ENCODE measurements at regions not wholly inside any gene's neighbourhood (a gene's known extent, or its start where the extent isn't known, plus 50 kb on each side); places are given as distances from the start of the nearest gene placed in this dataset.

DNA sequence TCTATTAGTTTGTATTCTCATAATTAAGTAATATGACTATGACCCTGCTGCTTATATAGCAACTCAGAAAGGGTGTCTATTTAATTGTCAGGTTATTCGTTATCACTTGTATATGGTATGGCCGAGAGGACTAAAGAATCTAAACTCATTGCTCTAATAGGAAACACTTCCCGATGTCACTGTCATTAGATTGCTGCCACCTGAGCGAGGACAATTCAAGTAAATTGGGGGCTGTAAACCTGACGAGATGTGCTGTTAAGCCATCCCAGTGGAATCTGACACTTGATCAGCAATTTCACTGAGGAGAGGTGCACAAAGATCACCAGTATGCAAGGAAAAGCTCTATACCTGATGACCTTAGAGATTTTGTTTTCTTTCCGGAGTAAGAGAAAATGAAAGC lies 1319.3 kb downstream of the MAT2B start:
- no peaks in the 10 kb centered on the region for H3K79me2 ChIP-seq (ENCODE audit: insufficient read depth, low read length)
- H3K27ac ChIP-seq (ENCODE audit: low read depth, low read length, poor library complexity, severe bottlenecking): no peak overlapping the region
- no peaks in the 10 kb centered on the region for H3K36me3 ChIP-seq (ENCODE audit: insufficient read depth, low read length)
- no peaks in the 10 kb centered on the region for H3K9me2 ChIP-seq (ENCODE audit: low read depth, low read length)
- no peak overlapping the region for H2AFZ ChIP-seq (ENCODE audit: low read length)
- no peaks in the 10 kb centered on the region for H3F3A ChIP-seq (ENCODE audit: insufficient read depth, low read length)
- H3K27me3 ChIP-seq (ENCODE audit: insufficient read depth, low read length): no peaks in the 10 kb centered on the region
- no peak overlapping the region for H3K4me3 ChIP-seq (ENCODE audit: low read depth, low read length, poor library complexity, severe bottlenecking)
- TF ChIP-seq CTCF (IDR thresholded peaks at IDR 0.05; ENCODE audit: low read length) (no peak), EZH2 (IDR thresholded peaks at IDR 0.05; ENCODE audit: borderline replicate concordance, low read length) (no peak)
- no peak overlapping the region for H3K9ac ChIP-seq (ENCODE audit: low read length)
- no peak overlapping the region for H3K4me2 ChIP-seq (ENCODE audit: low read length)
- no peaks in the 10 kb centered on the region for H4K20me1 ChIP-seq (ENCODE audit: insufficient read depth, low read length)
- no peaks in the 10 kb centered on the region for H3K9me3 ChIP-seq (ENCODE audit: low read length)
- H3K4me1 ChIP-seq (ENCODE audit: insufficient read depth, low read length, severe bottlenecking): no peaks in the 10 kb centered on the region

DNA sequence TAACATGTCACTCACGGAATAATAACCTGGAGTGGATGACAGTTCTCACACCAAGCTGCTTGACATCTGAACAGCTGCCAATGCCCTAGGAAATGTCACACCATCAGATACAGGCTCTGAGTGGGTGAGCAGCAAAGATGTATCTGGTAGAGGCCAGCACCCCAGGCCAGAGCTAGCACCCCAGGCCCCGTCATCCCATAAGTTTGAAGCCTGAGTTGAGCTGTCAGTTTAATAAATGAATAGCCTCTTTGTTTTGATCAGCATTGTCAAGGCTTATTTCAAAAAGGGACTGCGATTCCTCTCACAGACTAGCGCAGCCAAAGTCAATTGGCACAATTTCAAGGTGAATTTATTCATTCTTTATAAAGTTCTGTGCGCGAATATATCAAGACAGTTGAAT lies 1327.1 kb downstream of the MAT2B start:
- Histone ChIP-seq H4K20me1 (ENCODE audit: insufficient read depth, low read length) (no peaks in the 10 kb centered on the region), H3K27ac (ENCODE audit: low read depth, low read length, poor library complexity, severe bottlenecking) (no peak overlapping the region), H3K4me2 (ENCODE audit: low read length) (no peak overlapping the region), H3K4me1 (ENCODE audit: insufficient read depth, low read length, severe bottlenecking) (no peaks in the 10 kb centered on the region), H2AFZ (ENCODE audit: low read length) (no peak overlapping the region), H3K27me3 (ENCODE audit: insufficient read depth, low read length) (no peaks in the 10 kb centered on the region), H3K36me3 (ENCODE audit: insufficient read depth, low read length) (no peaks in the 10 kb centered on the region), H3K9me3 (ENCODE audit: low read length) (no peaks in the 10 kb centered on the region), H3K4me3 (ENCODE audit: low read depth, low read length, poor library complexity, severe bottlenecking) (no peak overlapping the region), H3K79me2 (ENCODE audit: insufficient read depth, low read length) (no peaks in the 10 kb centered on the region), H3K9ac (ENCODE audit: low read length) (no peak overlapping the region), H3K9me2 (ENCODE audit: low read depth, low read length) (no peaks in the 10 kb centered on the region), H3F3A (ENCODE audit: insufficient read depth, low read length) (no peaks in the 10 kb centered on the region)
- TF ChIP-seq CTCF (IDR thresholded peaks at IDR 0.05; ENCODE audit: low read length): no peak
- TF ChIP-seq EZH2 (IDR thresholded peaks at IDR 0.05; ENCODE audit: borderline replicate concordance, low read length): no peak

GRCh38 chr5:164844348-164844747 lies 1338.9 kb downstream of the MAT2B start:
- H3K9me3 ChIP-seq (ENCODE audit: low read length): no peaks in the 10 kb centered on the region
- H3K9me2 ChIP-seq (ENCODE audit: low read depth, low read length): no peaks in the 10 kb centered on the region
- TF ChIP-seq EZH2 (IDR thresholded peaks at IDR 0.05; ENCODE audit: borderline replicate concordance, low read length) (no peak), CTCF (IDR thresholded peaks at IDR 0.05; ENCODE audit: low read length) (no peak)
- no peaks in the 10 kb centered on the region for H3K4me1 ChIP-seq (ENCODE audit: insufficient read depth, low read length, severe bottlenecking)
- H4K20me1 ChIP-seq (ENCODE audit: insufficient read depth, low read length): no peaks in the 10 kb centered on the region
- H3K4me2 ChIP-seq (ENCODE audit: low read length): no peak overlapping the region
- H3K36me3 ChIP-seq (ENCODE audit: insufficient read depth, low read length): no peaks in the 10 kb centered on the region
- H3K27ac ChIP-seq (ENCODE audit: low read depth, low read length, poor library complexity, severe bottlenecking): no peak overlapping the region
- no peak overlapping the region for H2AFZ ChIP-seq (ENCODE audit: low read length)
- no peaks in the 10 kb centered on the region for H3K79me2 ChIP-seq (ENCODE audit: insufficient read depth, low read length)
- no peaks in the 10 kb centered on the region for H3K27me3 ChIP-seq (ENCODE audit: insufficient read depth, low read length)
- no peak overlapping the region for H3K4me3 ChIP-seq (ENCODE audit: low read depth, low read length, poor library complexity, severe bottlenecking)
- H3F3A ChIP-seq (ENCODE audit: insufficient read depth, low read length): no peaks in the 10 kb centered on the region
- H3K9ac ChIP-seq (ENCODE audit: low read length): no peak overlapping the region
